Prostate gland (tissue), 2 donors: ENCODE measurements at regions not wholly inside any gene's neighbourhood (a gene's known extent, or its start where the extent isn't known, plus 50 kb on each side); places are given as distances from the start of the nearest gene placed in this dataset.

Experiments used
- DNase-seq: peaks from one replicate; pipeline ENCODE4 v3.0.0-alpha.2; 2019; ENCODE audit warnings: low spot score
- H3K27ac ChIP-seq, 2 donors: fragments of 200-600 bp; sonication (generic); 2 replicates each; pipeline ENCODE4 v1.5.1; 2017 to 2019
- H3K27me3 ChIP-seq: fragments of 200-600 bp; sonication (generic); replicated peaks from 2 replicates; pipeline ENCODE4 v1.5.1; 2019; ENCODE audit not compliant: insufficient read depth
- H3K36me3 ChIP-seq, 2 donors: fragments of 200-600 bp; sonication (generic); 1 replicate in 1 of 2; 2 replicates in 1 of 2; pipeline versions ENCODE4 v1.5.1 to v1.8.1; 2017 to 2019
- H3K4me1 ChIP-seq: fragments of 200-600 bp; sonication (generic); replicated peaks from 2 replicates; pipeline ENCODE4 v1.5.1; 2019
- H3K4me3 ChIP-seq, 2 donors: fragments of 200-600 bp; sonication (generic); 2 replicates each; pipeline ENCODE4 v1.5.1; 2017 to 2019
- H3K9me3 ChIP-seq: fragments of 200-600 bp; sonication (generic); 2 replicates; pipeline ENCODE4 v1.5.1; 2017
- CTCF ChIP-seq, 4 experiments: fragments of 200-600 bp in 2 of 4; fragments of 450-650 bp in 2 of 4; sonication (generic) in 2 of 4; IDR thresholded peaks; 1 replicate in 3 of 4; 2 replicates in 1 of 4; pipeline ENCODE4 v1.5.1; 2016 to 2019; ENCODE audit warnings: antibody characterized with exemption in 4 of 4, mild to moderate bottlenecking in 2 of 4, moderate library complexity in 2 of 4
- POLR2A ChIP-seq: fragments of 450-650 bp; IDR thresholded peaks from one replicate; pipeline ENCODE4 v1.6.1; 2016; ENCODE audit warnings: antibody characterized with exemption, mild to moderate bottlenecking
- POLR2AphosphoS5 ChIP-seq: sonication (generic); formaldehyde crosslinking; IDR thresholded peaks from one replicate; pipeline ENCODE4 v1.6.1; 2017; ENCODE audit warnings: antibody characterized with exemption
- WGBS: methylation state at CpG from one replicate; pipeline ENCODE4 v1.1.5; 2018; 5-methylcytosine and 5-hydroxymethylcytosine counted together
- intact Hi-C: fragments of 100-400 bp; cut with DNase I; formaldehyde crosslinking; loops from one replicate; pipeline ENCODE4 v1.14.2; 2022

- TF ChIP-seq POLR2A, result no peak
- TF ChIP-seq POLR2AphosphoS5, result no peak
- TF ChIP-seq CTCF (IDR thresholded peaks at IDR 0.05), result no peak
- intact Hi-C loops, result no loop called here
- no peak for DNase-seq
- Histone ChIP-seq H3K27ac (no peak overlapping the region), H3K27me3 (no peaks in the 10 kb centered on the region), H3K4me3 (no peak overlapping the region), H3K4me1 (no peaks in the 10 kb centered on the region), H3K36me3 (no peaks in the 10 kb centered on the region), H3K9me3 (no peaks in the 10 kb centered on the region)
- WGBS, result 27% methylated on average over 7 of the region's 7 CpGs
Observed at GRCh38 chr3:68424796-68425460, 507.4 kb downstream of the TAFA4 start.

GRCh38 chr3:68408626-68409025 lies 523.7 kb downstream of the TAFA4 start:
- Histone ChIP-seq H3K27ac (no peak overlapping the region), H3K27me3 (no peaks in the 10 kb centered on the region), H3K4me3 (no peak overlapping the region), H3K36me3 (no peaks in the 10 kb centered on the region), H3K9me3 (no peaks in the 10 kb centered on the region), H3K4me1 (no peaks in the 10 kb centered on the region)
- 54% methylated on average over 1 of the region's 1 CpG for WGBS
- intact Hi-C loops, result no loop called here
- TF ChIP-seq POLR2A (no peak), CTCF (IDR thresholded peaks at IDR 0.05) (no peak)
- DNase-seq, result no peak

- no peak for DNase-seq
- H3K9me3 ChIP-seq, result no peaks in the 10 kb centered on the region
- H3K36me3 ChIP-seq, result no peaks in the 10 kb centered on the region
- intact Hi-C loops, result no loop called here
- H3K4me3 ChIP-seq, result no peak overlapping the region
- no peaks in the 10 kb centered on the region for H3K27me3 ChIP-seq
- H3K4me1 ChIP-seq, result no peaks in the 10 kb centered on the region
- no peak overlapping the region for H3K27ac ChIP-seq
- no peak for TF ChIP-seq POLR2AphosphoS5
- TF ChIP-seq POLR2A, result no peak
- no peak for TF ChIP-seq CTCF (IDR thresholded peaks at IDR 0.05)
Observed at GRCh38 chr3:68403741-68404140, 528.6 kb downstream of the TAFA4 start.

- no peaks in the 10 kb centered on the region for H3K36me3 ChIP-seq
- H3K4me1 ChIP-seq, result no peaks in the 10 kb centered on the region
- WGBS, result 31% methylated on average over 6 of the region's 6 CpGs
- no peak for DNase-seq
- no peak overlapping the region for H3K27ac ChIP-seq
- no peak overlapping the region for H3K4me3 ChIP-seq
- intact Hi-C loops, result no loop called here
- no peaks in the 10 kb centered on the region for H3K27me3 ChIP-seq
- no peaks in the 10 kb centered on the region for H3K9me3 ChIP-seq
- TF ChIP-seq POLR2AphosphoS5 (no peak), CTCF (IDR thresholded peaks at IDR 0.05) (no peak), POLR2A (no peak)
Observed at GRCh38 chr3:68402235-68402918, 530.0 kb downstream of the TAFA4 start.

- intact Hi-C loops, result no loop called here
- 78% methylated on average over 8 of the region's 8 CpGs for WGBS
Observed at GRCh38 chr3:68378631-68379030, 553.7 kb downstream of the TAFA4 start.

More at GRCh38 chr3:68378631-68379030, 553.7 kb downstream of the TAFA4 start:
- H3K27ac ChIP-seq, result no peak overlapping the region
- no peaks in the 10 kb centered on the region for H3K27me3 ChIP-seq
- H3K4me3 ChIP-seq, result no peak overlapping the region
- TF ChIP-seq POLR2A (no peak), CTCF (IDR thresholded peaks at IDR 0.05) (no peak), POLR2AphosphoS5 (no peak)
- H3K4me1 ChIP-seq, result no peaks in the 10 kb centered on the region
- H3K36me3 ChIP-seq, result no peaks in the 10 kb centered on the region
- no peak for DNase-seq
- no peaks in the 10 kb centered on the region for H3K9me3 ChIP-seq
